MM.1S (cell line): ENCODE measurements at regions not wholly inside any gene's neighbourhood (a gene's known extent, or its start where the extent isn't known, plus 50 kb on each side); places are given as distances from the start of the nearest gene placed in this dataset.

Source experiments
- DNase-seq: peaks from one replicate; pipeline ENCODE4 v3.0.0-alpha.2; 2015
- H2AFZ ChIP-seq: fragments of 300-600 bp; sonication (generic); 2 replicates; pipeline ENCODE4 v1.6.0; 2016; ENCODE audit warnings: antibody characterized with exemption, low read length
- H3F3A ChIP-seq: fragments of 300-600 bp; sonication (generic); 2 replicates; pipeline ENCODE4 v1.6.1; 2016; ENCODE audit warnings: mild to moderate bottlenecking, antibody characterized with exemption, low read length, moderate library complexity, mixed read lengths; ENCODE audit not compliant: insufficient read depth
- H3K27ac ChIP-seq: fragments of 300-600 bp; sonication (generic); 2 replicates; pipeline ENCODE4 v1.5.1; 2016; ENCODE audit warnings: mild to moderate bottlenecking, low read length
- H3K27me3 ChIP-seq: fragments of 300-600 bp; sonication (generic); replicated peaks from 2 replicates; pipeline ENCODE4 v1.6.0; 2016; ENCODE audit warnings: low read length; ENCODE audit not compliant: insufficient read depth
- H3K36me3 ChIP-seq: fragments of 300-600 bp; sonication (generic); replicated peaks from 2 replicates; pipeline ENCODE4 v1.6.1; 2016; ENCODE audit warnings: mild to moderate bottlenecking, low read length, mixed read lengths; ENCODE audit not compliant: insufficient read depth
- H3K4me1 ChIP-seq: fragments of 300-600 bp; sonication (generic); 2 replicates; pipeline ENCODE4 v1.6.1; 2016; ENCODE audit warnings: low read length, mixed read lengths
- H3K4me2 ChIP-seq: fragments of 300-600 bp; sonication (generic); 2 replicates; pipeline ENCODE4 v1.6.0; 2016; ENCODE audit warnings: low read depth, low read length
- H3K4me3 ChIP-seq: fragments of 300-600 bp; sonication (generic); 2 replicates; pipeline ENCODE4 v1.5.1; 2016; ENCODE audit warnings: low read length, mixed read lengths
- H3K79me2 ChIP-seq: fragments of 300-600 bp; sonication (generic); 2 replicates; pipeline ENCODE4 v1.6.1; 2016; ENCODE audit warnings: mixed run types, low read length, mixed read lengths
- H3K9ac ChIP-seq: fragments of 300-600 bp; sonication (generic); 2 replicates; pipeline ENCODE4 v1.6.1; 2016; ENCODE audit warnings: low read length, mixed read lengths
- H3K9me2 ChIP-seq: fragments of 300-600 bp; sonication (generic); replicated peaks from 2 replicates; pipeline ENCODE4 v1.6.1; 2016; ENCODE audit warnings: mild to moderate bottlenecking, low read length, mixed read lengths; ENCODE audit not compliant: insufficient read depth
- H3K9me3 ChIP-seq: fragments of 300-600 bp; sonication (generic); replicated peaks from 2 replicates; pipeline ENCODE4 v1.6.1; 2016; ENCODE audit warnings: mild to moderate bottlenecking, low read length, mixed read lengths; ENCODE audit not compliant: insufficient read depth
- H4K20me1 ChIP-seq: fragments of 300-600 bp; sonication (generic); 2 replicates; pipeline ENCODE4 v1.6.1; 2016; ENCODE audit warnings: mild to moderate bottlenecking, low read length, moderate library complexity, mixed read lengths; ENCODE audit not compliant: insufficient read depth
- EZH2 ChIP-seq: fragments of 300-600 bp; sonication (generic); optimal IDR thresholded peaks from 2 replicates; pipeline ENCODE3; 2017; ENCODE audit warnings: low read depth, mild to moderate bottlenecking, antibody characterized with exemption, low read length, mixed read lengths
- EZH2phosphoT487 ChIP-seq: fragments of 300-600 bp; sonication (generic); IDR thresholded peaks from 2 replicates; pipeline ENCODE4 v1.6.1; 2018; ENCODE audit warnings: antibody characterized with exemption, low read length
- TF ChIP-seq, protein P1 (sequence below): fragments of 300-600 bp; sonication (generic); IDR thresholded peaks from 2 replicates; pipeline ENCODE4 v1.5.1; 2016; ENCODE audit warnings: antibody characterized with exemption, low read length, mixed read lengths

DNA sequence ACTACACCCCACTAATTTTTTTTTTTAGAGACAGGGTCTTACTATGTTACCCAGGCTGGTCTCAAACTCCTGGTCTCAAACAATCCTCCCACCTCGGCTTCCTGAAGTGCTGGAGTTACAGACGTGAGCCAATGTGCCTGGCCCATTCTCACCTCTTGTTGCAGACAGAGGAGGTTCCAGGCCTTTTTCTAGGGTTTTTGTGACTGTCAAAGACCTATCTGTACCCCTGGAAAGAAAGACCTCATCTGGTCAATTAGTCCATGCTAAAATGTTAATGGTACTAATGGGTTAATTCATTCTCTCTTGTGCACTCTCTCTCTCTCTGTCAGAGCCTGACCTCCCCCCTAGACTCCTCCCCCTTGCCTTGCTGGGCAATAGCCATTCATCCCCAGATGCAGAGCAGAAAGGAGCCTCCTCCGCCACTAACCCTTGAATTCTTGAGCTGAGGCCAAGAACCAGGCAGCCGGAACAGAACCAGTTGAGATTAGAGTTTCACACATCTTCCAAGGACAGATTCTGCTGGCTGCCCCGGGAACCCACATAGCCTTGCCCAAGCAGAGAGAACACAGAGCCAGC lies 209.7 kb downstream of the SKIDA1 start:
- Histone ChIP-seq H3K4me1 (0 out of 2 replicates have a peak, but pooled peaks cover 8% of the 10 kb centered on the region), H4K20me1 (no peaks in the 10 kb centered on the region), H3K9me3 (no peaks in the 10 kb centered on the region), H3K79me2 (no peaks in the 10 kb centered on the region), H3K4me3 (no peak overlapping the region), H3K27ac (no peak overlapping the region), H3K9ac (no peak overlapping the region), H3F3A (no peaks in the 10 kb centered on the region), H3K9me2 (no peaks in the 10 kb centered on the region), H3K4me2 (no peak overlapping the region), H3K27me3 (no peaks in the 10 kb centered on the region), H3K36me3 (no peaks in the 10 kb centered on the region), H2AFZ (no peak overlapping the region)
- TF ChIP-seq, protein P1, sequence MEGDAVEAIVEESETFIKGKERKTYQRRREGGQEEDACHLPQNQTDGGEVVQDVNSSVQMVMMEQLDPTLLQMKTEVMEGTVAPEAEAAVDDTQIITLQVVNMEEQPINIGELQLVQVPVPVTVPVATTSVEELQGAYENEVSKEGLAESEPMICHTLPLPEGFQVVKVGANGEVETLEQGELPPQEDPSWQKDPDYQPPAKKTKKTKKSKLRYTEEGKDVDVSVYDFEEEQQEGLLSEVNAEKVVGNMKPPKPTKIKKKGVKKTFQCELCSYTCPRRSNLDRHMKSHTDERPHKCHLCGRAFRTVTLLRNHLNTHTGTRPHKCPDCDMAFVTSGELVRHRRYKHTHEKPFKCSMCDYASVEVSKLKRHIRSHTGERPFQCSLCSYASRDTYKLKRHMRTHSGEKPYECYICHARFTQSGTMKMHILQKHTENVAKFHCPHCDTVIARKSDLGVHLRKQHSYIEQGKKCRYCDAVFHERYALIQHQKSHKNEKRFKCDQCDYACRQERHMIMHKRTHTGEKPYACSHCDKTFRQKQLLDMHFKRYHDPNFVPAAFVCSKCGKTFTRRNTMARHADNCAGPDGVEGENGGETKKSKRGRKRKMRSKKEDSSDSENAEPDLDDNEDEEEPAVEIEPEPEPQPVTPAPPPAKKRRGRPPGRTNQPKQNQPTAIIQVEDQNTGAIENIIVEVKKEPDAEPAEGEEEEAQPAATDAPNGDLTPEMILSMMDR = no peak
- TF ChIP-seq EZH2 = no peak
- TF ChIP-seq EZH2phosphoT487 = no peak
- DNase-seq = no peak

DNA sequence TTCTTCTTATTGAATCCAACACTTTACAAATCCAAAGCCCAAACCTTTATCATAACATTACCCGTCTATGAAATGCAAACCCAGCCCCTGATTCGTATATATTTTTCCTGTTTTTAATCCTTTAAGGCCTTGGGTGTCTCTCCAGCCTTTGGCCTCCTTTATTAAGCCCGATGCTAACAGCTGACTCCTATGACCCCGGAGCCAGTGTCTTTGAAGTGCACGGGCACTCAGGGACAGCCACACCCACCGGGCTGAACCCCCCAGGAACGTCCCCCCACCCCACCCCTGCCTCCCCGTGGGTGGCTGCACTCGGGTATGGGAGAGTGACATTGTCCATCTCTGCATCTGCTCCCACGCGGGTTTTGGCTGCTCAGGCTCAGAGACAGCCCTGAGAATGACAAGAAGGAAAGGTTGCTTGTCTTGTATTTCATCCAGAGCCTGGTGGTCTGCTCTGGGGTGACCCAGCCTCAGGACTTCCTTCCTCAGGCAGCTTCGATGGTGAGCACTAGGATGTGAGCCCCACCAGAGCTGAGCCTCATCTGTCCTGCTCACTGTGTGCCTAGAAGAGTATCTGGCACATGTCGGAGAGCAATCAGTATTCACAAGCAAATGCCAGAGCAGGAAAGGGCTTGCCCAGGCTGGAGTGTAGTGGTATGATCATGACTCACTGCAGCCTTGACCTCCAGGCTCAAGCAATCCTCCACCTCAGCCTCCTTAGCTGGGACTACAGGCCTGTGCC lies 210.4 kb downstream of the SKIDA1 start:
- H3K9ac ChIP-seq = no peak overlapping the region
- H2AFZ ChIP-seq = no peak overlapping the region

GRCh38 chr10:21314111-21314626 lies 211.3 kb downstream of the SKIDA1 start:
- H3K4me2 ChIP-seq = peak overlapping the region; percentile 22; the same call in 1 of the 2 replicates
- H3K4me3 ChIP-seq = no peak overlapping the region
- H3F3A ChIP-seq = no peaks in the 10 kb centered on the region
- no peaks in the 10 kb centered on the region for H3K9me3 ChIP-seq
- H3K27me3 ChIP-seq = no peaks in the 10 kb centered on the region
- H3K36me3 ChIP-seq = no peaks in the 10 kb centered on the region
- H3K4me1 ChIP-seq = 0 out of 2 replicates have a peak, but pooled peaks cover 8% of the 10 kb centered on the region
- H3K27ac ChIP-seq = no peak overlapping the region
- 0 out of 2 replicates have a peak overlapping the region, but pooled peaks have one; percentile 32 for H2AFZ ChIP-seq
- H4K20me1 ChIP-seq = no peaks in the 10 kb centered on the region
- H3K79me2 ChIP-seq = no peaks in the 10 kb centered on the region
- DNase-seq = no peak
- no peak overlapping the region for H3K9ac ChIP-seq
- TF ChIP-seq EZH2 (no peak), EZH2phosphoT487 (no peak)
- TF ChIP-seq, protein P1 = no peak
- H3K9me2 ChIP-seq = no peaks in the 10 kb centered on the region

More for the DNA sequence above, 210.4 kb downstream of the SKIDA1 start:
- no peak overlapping the region for H3K27ac ChIP-seq
- H3K36me3 ChIP-seq = no peaks in the 10 kb centered on the region
- TF ChIP-seq EZH2 = no peak
- TF ChIP-seq, protein P1 = no peak
- TF ChIP-seq EZH2phosphoT487 = no peak
- no peaks in the 10 kb centered on the region for H3K27me3 ChIP-seq
- no peak for DNase-seq
- peak overlapping the region; percentile 22; the same call in 1 of the 2 replicates for H3K4me2 ChIP-seq
- H3K9me3 ChIP-seq = no peaks in the 10 kb centered on the region
- no peaks in the 10 kb centered on the region for H3K79me2 ChIP-seq
- no peaks in the 10 kb centered on the region for H3K9me2 ChIP-seq
- H3K4me1 ChIP-seq = 0 out of 2 replicates have a peak, but pooled peaks cover 8% of the 10 kb centered on the region
- no peak overlapping the region for H3K4me3 ChIP-seq
- no peaks in the 10 kb centered on the region for H4K20me1 ChIP-seq
- no peaks in the 10 kb centered on the region for H3F3A ChIP-seq
